ENCODE measurements at regions not wholly inside any gene's neighbourhood (a gene's known extent, or its start where the extent isn't known, plus 50 kb on each side); places are given as distances from the start of the nearest gene placed in this dataset.

DNA sequence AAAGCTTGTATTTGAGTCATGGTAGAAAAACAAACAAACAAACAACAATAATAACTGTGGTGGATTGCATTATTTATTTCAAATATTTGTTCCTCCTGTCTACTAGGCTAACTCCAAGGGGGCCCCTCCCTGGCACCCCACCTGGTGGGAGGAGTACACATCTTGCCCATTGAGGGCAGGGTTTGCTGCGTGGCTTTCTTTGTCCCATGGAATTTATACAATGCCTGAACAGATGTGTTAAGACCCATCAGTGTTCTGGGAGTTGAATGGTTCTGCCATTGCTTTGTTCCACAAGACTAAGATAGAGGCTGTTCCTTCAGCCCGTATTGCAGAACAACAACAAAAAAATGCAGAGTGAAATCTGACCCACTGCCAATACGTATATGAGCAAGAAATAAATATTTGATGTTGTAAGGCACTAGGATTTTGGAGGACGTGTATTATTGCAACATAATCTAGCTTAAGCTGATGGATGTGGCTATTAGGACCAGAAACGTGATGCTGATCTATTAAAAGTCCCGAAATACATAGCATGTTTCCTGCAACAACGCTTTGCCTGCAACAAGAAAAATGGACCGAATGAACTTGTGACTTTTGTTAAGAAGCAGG, 119.1 kb upstream of the JCAD start:
- DNase-seq = peak; percentile 46
- Mint-ChIP-seq H3K27me3 (ENCODE audit: insufficient read depth) (peaks cover 4% of the 10 kb centered on the region; the same call in 1 of the 2 replicates), H3K27ac (no peak overlapping the region), H3K4me1 (ENCODE audit: low read depth) (peaks cover 71% of the 10 kb centered on the region), H3K4me3 (no peak overlapping the region), H3K36me3 (ENCODE audit: low read depth) (no peaks in the 10 kb centered on the region), H3K9me3 (no peaks in the 10 kb centered on the region)
- TF ChIP-seq, protein P1, sequence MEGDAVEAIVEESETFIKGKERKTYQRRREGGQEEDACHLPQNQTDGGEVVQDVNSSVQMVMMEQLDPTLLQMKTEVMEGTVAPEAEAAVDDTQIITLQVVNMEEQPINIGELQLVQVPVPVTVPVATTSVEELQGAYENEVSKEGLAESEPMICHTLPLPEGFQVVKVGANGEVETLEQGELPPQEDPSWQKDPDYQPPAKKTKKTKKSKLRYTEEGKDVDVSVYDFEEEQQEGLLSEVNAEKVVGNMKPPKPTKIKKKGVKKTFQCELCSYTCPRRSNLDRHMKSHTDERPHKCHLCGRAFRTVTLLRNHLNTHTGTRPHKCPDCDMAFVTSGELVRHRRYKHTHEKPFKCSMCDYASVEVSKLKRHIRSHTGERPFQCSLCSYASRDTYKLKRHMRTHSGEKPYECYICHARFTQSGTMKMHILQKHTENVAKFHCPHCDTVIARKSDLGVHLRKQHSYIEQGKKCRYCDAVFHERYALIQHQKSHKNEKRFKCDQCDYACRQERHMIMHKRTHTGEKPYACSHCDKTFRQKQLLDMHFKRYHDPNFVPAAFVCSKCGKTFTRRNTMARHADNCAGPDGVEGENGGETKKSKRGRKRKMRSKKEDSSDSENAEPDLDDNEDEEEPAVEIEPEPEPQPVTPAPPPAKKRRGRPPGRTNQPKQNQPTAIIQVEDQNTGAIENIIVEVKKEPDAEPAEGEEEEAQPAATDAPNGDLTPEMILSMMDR (IDR thresholded peaks at IDR 0.05) = no peak

GRCh38 chr10:30176776-30177533, 117.6 kb upstream of the JCAD start:
- Mint-ChIP-seq H3K36me3 (ENCODE audit: low read depth) (no peaks in the 10 kb centered on the region), H3K9me3 (no peaks in the 10 kb centered on the region), H3K27ac (peak overlapping the region; percentile 16), H3K4me1 (ENCODE audit: low read depth) (peaks cover 71% of the 10 kb centered on the region), H3K27me3 (ENCODE audit: insufficient read depth) (peaks cover 4% of the 10 kb centered on the region; the same call in 1 of the 2 replicates), H3K4me3 (no peak overlapping the region)
- TF ChIP-seq, protein P1 (IDR thresholded peaks at IDR 0.05) = no peak
- DNase-seq = no peak

- Mint-ChIP-seq H3K9me3 (no peaks in the 10 kb centered on the region), H3K27ac (peak overlapping the region; percentile 16), H3K4me1 (ENCODE audit: low read depth) (peaks cover 73% of the 10 kb centered on the region), H3K36me3 (ENCODE audit: low read depth) (no peaks in the 10 kb centered on the region), H3K4me3 (peak overlapping the region; percentile 12; the same call in 1 of the 2 replicates), H3K27me3 (ENCODE audit: insufficient read depth) (peaks cover 4% of the 10 kb centered on the region; the same call in 1 of the 2 replicates)
- TF ChIP-seq, protein P1 (IDR thresholded peaks at IDR 0.05) = no peak
- peak; percentile 62 for DNase-seq
Observed at GRCh38 chr10:30176182-30176581, 116.8 kb upstream of the JCAD start.

DNA sequence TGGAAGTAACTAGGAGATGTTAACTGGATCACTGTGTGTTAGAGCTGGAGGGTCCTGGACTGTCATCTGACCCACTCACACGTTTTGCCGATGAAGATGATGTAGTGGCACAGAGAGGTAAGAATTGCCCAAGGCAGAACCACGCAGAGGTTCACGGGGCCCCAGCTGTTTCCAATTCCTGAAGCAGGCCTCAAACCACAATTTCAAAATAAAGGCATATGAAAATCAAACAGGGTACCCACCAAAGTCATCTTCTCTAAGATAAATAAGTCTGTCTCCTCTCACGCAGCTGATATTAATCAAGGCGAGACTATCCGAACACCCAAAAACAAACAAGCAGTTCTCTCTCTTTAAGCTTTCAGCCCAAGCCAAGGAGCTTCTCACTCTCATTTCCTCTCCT, 113.3 kb upstream of the JCAD start:
- H3K27ac Mint-ChIP-seq = no peak overlapping the region; the same call in 1 of the 2 replicates
- H3K4me3 Mint-ChIP-seq = no peak overlapping the region
- peaks cover 8% of the 10 kb centered on the region for H3K27me3 Mint-ChIP-seq (ENCODE audit: insufficient read depth)
- H3K9me3 Mint-ChIP-seq = no peaks in the 10 kb centered on the region
- peaks cover 66% of the 10 kb centered on the region for H3K4me1 Mint-ChIP-seq (ENCODE audit: low read depth)
- TF ChIP-seq, protein P1 (IDR thresholded peaks at IDR 0.05) = no peak
- DNase-seq = no peak
- no peaks in the 10 kb centered on the region for H3K36me3 Mint-ChIP-seq (ENCODE audit: low read depth)

GRCh38 chr10:30172091-30172490, 112.7 kb upstream of the JCAD start:
- Mint-ChIP-seq H3K4me1 (ENCODE audit: low read depth) (peaks cover 60% of the 10 kb centered on the region), H3K36me3 (ENCODE audit: low read depth) (no peaks in the 10 kb centered on the region)
- TF ChIP-seq, protein P1 (IDR thresholded peaks at IDR 0.05) = no peak

More at GRCh38 chr10:30172091-30172490, 112.7 kb upstream of the JCAD start:
- Mint-ChIP-seq H3K9me3 (no peaks in the 10 kb centered on the region), H3K4me3 (no peak overlapping the region), H3K27me3 (ENCODE audit: insufficient read depth) (peaks cover 10% of the 10 kb centered on the region), H3K27ac (no peak overlapping the region; the same call in 1 of the 2 replicates)
- no peak for DNase-seq
